ENCODE measurements at regions not wholly inside any gene's neighbourhood (a gene's known extent, or its start where the extent isn't known, plus 50 kb on each side); places are given as distances from the start of the nearest gene placed in this dataset.

GRCh38 chr1:230584660-230585059 lies 57.6 kb upstream of the COG2 start:
- Histone ChIP-seq H2AFZ (ENCODE audit: low read depth, low read length) (no peak overlapping the region), H3K36me3 (replicated peaks; ENCODE audit: low read depth, low read length) (no peaks in the 10 kb centered on the region), H3K27ac (ENCODE audit: low read length) (no peak overlapping the region), H3K9me3 (ENCODE audit: insufficient read depth, low read length) (no peaks in the 10 kb centered on the region), H3K79me2 (ENCODE audit: low read length) (no peaks in the 10 kb centered on the region), H3K4me2 (ENCODE audit: low read length) (no peak overlapping the region), H3K9ac (ENCODE audit: low read length) (no peak overlapping the region), H3K27me3 (ENCODE audit: low read depth, low read length) (peaks cover 5% of the 10 kb centered on the region), H3K4me3 (ENCODE audit: low read length) (no peak overlapping the region), H3K4me1 (ENCODE audit: low read length) (no peaks in the 10 kb centered on the region), H4K20me1 (ENCODE audit: insufficient read depth, low read length) (no peaks in the 10 kb centered on the region)
- TF ChIP-seq EZH2phosphoT487 (IDR thresholded peaks at IDR 0.05; ENCODE audit: low read depth) (no peak), CTCF (IDR thresholded peaks at IDR 0.05; ENCODE audit: low read depth, low read length) (no peak)

GRCh38 chr1:230581446-230582079 lies 60.7 kb upstream of the COG2 start:
- H2AFZ ChIP-seq (ENCODE audit: low read depth, low read length) = no peak overlapping the region
- no peaks in the 10 kb centered on the region for H3K9me3 ChIP-seq (ENCODE audit: insufficient read depth, low read length)
- no peaks in the 10 kb centered on the region for H4K20me1 ChIP-seq (ENCODE audit: insufficient read depth, low read length)
- H3K36me3 ChIP-seq (replicated peaks; ENCODE audit: low read depth, low read length) = no peaks in the 10 kb centered on the region
- peaks cover 20% of the 10 kb centered on the region for H3K27me3 ChIP-seq (ENCODE audit: low read depth, low read length)
- H3K4me3 ChIP-seq (ENCODE audit: low read length) = no peak overlapping the region
- peak; percentile 31 for TF ChIP-seq CTCF (IDR thresholded peaks at IDR 0.05; ENCODE audit: low read depth, low read length)
- no peak for TF ChIP-seq EZH2phosphoT487 (IDR thresholded peaks at IDR 0.05; ENCODE audit: low read depth)
- no peaks in the 10 kb centered on the region for H3K79me2 ChIP-seq (ENCODE audit: low read length)
- H3K4me1 ChIP-seq (ENCODE audit: low read length) = no peaks in the 10 kb centered on the region
- H3K9ac ChIP-seq (ENCODE audit: low read length) = no peak overlapping the region
- no peak overlapping the region for H3K27ac ChIP-seq (ENCODE audit: low read length)
- H3K4me2 ChIP-seq (ENCODE audit: low read length) = no peak overlapping the region

GRCh38 chr1:230578616-230579015 lies 63.7 kb upstream of the COG2 start:
- H3K27me3 ChIP-seq (ENCODE audit: low read depth, low read length) = peaks cover 27% of the 10 kb centered on the region
- H2AFZ ChIP-seq (ENCODE audit: low read depth, low read length) = no peak overlapping the region
- no peak overlapping the region for H3K4me3 ChIP-seq (ENCODE audit: low read length)
- H3K9ac ChIP-seq (ENCODE audit: low read length) = no peak overlapping the region
- H3K4me2 ChIP-seq (ENCODE audit: low read length) = no peak overlapping the region
- H3K9me3 ChIP-seq (ENCODE audit: insufficient read depth, low read length) = no peaks in the 10 kb centered on the region
- H3K79me2 ChIP-seq (ENCODE audit: low read length) = no peaks in the 10 kb centered on the region
- peaks cover 9% of the 10 kb centered on the region for H3K4me1 ChIP-seq (ENCODE audit: low read length)
- no peak overlapping the region for H3K27ac ChIP-seq (ENCODE audit: low read length)
- no peaks in the 10 kb centered on the region for H3K36me3 ChIP-seq (replicated peaks; ENCODE audit: low read depth, low read length)
- no peaks in the 10 kb centered on the region for H4K20me1 ChIP-seq (ENCODE audit: insufficient read depth, low read length)
- TF ChIP-seq EZH2phosphoT487 (IDR thresholded peaks at IDR 0.05; ENCODE audit: low read depth) (no peak), CTCF (IDR thresholded peaks at IDR 0.05; ENCODE audit: low read depth, low read length) (no peak)

GRCh38 chr1:230577537-230577936 lies 64.7 kb upstream of the COG2 start:
- Histone ChIP-seq H3K9ac (ENCODE audit: low read length) (no peak overlapping the region), H3K4me2 (ENCODE audit: low read length) (no peak overlapping the region), H3K27ac (ENCODE audit: low read length) (no peak overlapping the region), H4K20me1 (ENCODE audit: insufficient read depth, low read length) (no peaks in the 10 kb centered on the region), H3K79me2 (ENCODE audit: low read length) (no peaks in the 10 kb centered on the region), H3K4me1 (ENCODE audit: low read length) (peaks cover 15% of the 10 kb centered on the region), H3K9me3 (ENCODE audit: insufficient read depth, low read length) (no peaks in the 10 kb centered on the region), H2AFZ (ENCODE audit: low read depth, low read length) (no peak overlapping the region), H3K36me3 (replicated peaks; ENCODE audit: low read depth, low read length) (no peaks in the 10 kb centered on the region), H3K27me3 (ENCODE audit: low read depth, low read length) (peaks cover 27% of the 10 kb centered on the region), H3K4me3 (ENCODE audit: low read length) (no peak overlapping the region)
- TF ChIP-seq EZH2phosphoT487 (IDR thresholded peaks at IDR 0.05; ENCODE audit: low read depth) (no peak), CTCF (IDR thresholded peaks at IDR 0.05; ENCODE audit: low read depth, low read length) (no peak)

Measured in OCI-LY3 (cell line).